ENCODE measurements at regions not wholly inside any gene's neighbourhood (a gene's known extent, or its start where the extent isn't known, plus 50 kb on each side); places are given as distances from the start of the nearest gene placed in this dataset.

DNA sequence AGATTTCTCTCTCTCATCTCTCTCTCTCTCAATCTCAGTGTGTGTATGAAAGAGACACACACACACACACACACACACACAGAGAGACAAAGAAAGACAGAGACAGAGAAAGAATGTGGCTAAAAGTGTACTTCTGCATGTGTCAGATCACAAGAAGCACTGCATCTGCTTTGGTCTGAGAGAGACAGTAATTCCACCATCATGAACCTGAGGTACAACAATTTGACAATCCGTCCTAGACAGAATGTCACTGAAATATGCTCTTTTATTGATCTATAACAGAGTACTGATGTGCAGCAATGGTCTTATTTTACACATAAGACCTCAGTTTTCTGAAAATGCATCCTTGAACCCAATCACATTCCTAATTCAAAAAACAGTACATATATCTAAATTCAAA lies 576.2 kb upstream of the SMIM31 start (continued):
- TF ChIP-seq, protein P1, sequence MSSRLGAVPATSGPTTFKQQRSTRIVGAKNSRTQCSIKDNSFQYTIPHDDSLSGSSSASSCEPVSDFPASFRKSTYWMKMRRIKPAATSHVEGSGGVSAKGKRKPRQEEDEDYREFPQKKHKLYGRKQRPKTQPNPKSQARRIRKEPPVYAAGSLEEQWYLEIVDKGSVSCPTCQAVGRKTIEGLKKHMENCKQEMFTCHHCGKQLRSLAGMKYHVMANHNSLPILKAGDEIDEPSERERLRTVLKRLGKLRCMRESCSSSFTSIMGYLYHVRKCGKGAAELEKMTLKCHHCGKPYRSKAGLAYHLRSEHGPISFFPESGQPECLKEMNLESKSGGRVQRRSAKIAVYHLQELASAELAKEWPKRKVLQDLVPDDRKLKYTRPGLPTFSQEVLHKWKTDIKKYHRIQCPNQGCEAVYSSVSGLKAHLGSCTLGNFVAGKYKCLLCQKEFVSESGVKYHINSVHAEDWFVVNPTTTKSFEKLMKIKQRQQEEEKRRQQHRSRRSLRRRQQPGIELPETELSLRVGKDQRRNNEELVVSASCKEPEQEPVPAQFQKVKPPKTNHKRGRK (CRISPR knock-in tag; IDR thresholded peaks at IDR 0.05; ENCODE audit: borderline replicate concordance), result no peak
- TF ChIP-seq ZNF219 (CRISPR knock-in tag; IDR thresholded peaks at IDR 0.05; ENCODE audit: borderline replicate concordance) (no peak), NR2C2 (CRISPR knock-in tag; IDR thresholded peaks at IDR 0.05) (no peak), KAT7 (CRISPR knock-in tag; IDR thresholded peaks at IDR 0.05; ENCODE audit: borderline replicate concordance) (no peak)

DNA sequence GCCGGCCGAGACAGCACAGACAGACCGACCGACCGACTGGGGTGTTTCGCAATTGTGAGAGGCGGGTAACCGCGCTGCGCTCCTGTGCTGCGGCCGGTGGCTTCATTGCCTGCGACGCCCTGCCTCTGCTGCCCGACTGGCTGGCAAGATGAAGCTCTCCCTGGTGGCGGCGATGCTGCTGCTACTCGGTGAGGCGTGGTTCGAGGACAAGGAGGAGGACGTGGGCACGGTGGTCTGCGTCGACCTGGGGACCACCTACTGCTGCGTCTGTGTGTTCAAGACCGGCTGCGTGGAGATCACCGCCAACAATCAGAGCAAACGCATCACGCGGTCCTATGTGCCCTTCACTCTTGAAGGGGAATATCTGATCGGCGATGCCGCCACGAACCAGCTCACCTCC lies 565.7 kb upstream of the SMIM31 start:
- POLR2A ChIA-PET, result no interaction called here
- Mint-ChIP-seq H3K4me3 (no peak overlapping the region), H3K27ac (0 out of 2 replicates have a peak overlapping the region, but pooled peaks have one; percentile 27), H3K36me3 (no peaks in the 10 kb centered on the region), H3K4me1 (no peaks in the 10 kb centered on the region), H3K27me3 (ENCODE audit: low read depth) (no peaks in the 10 kb centered on the region), H3K9me3 (peaks cover 17% of the 10 kb centered on the region)
- CTCF ChIA-PET, result no interaction called here
- DNase-seq (ENCODE audit: low spot score) (no peak), ATAC-seq (no peak)
- TF ChIP-seq FOXJ3 (CRISPR knock-in tag; IDR thresholded peaks at IDR 0.05; ENCODE audit: borderline replicate concordance) (no peak), ZNF219 (CRISPR knock-in tag; IDR thresholded peaks at IDR 0.05; ENCODE audit: borderline replicate concordance) (no peak), TP53 (CRISPR knock-in tag; IDR thresholded peaks at IDR 0.05) (no peak), ETV6 (CRISPR knock-in tag; IDR thresholded peaks at IDR 0.05) (no peak), GABPB1 (CRISPR knock-in tag; IDR thresholded peaks at IDR 0.05) (no peak), JUN (CRISPR knock-in tag; IDR thresholded peaks at IDR 0.05) (no peak), TCF7 (CRISPR knock-in tag; IDR thresholded peaks at IDR 0.05; ENCODE audit: low read depth) (no peak), ZBTB21 (CRISPR knock-in tag; IDR thresholded peaks at IDR 0.05; ENCODE audit: borderline replicate concordance) (no peak), ZNF416 (CRISPR knock-in tag; IDR thresholded peaks at IDR 0.05) (no peak), CREB1 (CRISPR knock-in tag; IDR thresholded peaks at IDR 0.05) (no peak), ZNF121 (CRISPR knock-in tag; IDR thresholded peaks at IDR 0.05) (no peak)
- TF ChIP-seq, protein P2, sequence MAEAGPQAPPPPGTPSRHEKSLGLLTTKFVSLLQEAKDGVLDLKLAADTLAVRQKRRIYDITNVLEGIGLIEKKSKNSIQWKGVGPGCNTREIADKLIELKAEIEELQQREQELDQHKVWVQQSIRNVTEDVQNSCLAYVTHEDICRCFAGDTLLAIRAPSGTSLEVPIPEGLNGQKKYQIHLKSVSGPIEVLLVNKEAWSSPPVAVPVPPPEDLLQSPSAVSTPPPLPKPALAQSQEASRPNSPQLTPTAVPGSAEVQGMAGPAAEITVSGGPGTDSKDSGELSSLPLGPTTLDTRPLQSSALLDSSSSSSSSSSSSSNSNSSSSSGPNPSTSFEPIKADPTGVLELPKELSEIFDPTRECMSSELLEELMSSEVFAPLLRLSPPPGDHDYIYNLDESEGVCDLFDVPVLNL (CRISPR knock-in tag; IDR thresholded peaks at IDR 0.05; ENCODE audit: borderline replicate concordance, low read depth), result no peak
- TF ChIP-seq, protein P3, sequence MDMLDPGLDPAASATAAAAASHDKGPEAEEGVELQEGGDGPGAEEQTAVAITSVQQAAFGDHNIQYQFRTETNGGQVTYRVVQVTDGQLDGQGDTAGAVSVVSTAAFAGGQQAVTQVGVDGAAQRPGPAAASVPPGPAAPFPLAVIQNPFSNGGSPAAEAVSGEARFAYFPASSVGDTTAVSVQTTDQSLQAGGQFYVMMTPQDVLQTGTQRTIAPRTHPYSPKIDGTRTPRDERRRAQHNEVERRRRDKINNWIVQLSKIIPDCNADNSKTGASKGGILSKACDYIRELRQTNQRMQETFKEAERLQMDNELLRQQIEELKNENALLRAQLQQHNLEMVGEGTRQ (CRISPR knock-in tag; IDR thresholded peaks at IDR 0.05), result no peak
- TF ChIP-seq, protein P4, sequence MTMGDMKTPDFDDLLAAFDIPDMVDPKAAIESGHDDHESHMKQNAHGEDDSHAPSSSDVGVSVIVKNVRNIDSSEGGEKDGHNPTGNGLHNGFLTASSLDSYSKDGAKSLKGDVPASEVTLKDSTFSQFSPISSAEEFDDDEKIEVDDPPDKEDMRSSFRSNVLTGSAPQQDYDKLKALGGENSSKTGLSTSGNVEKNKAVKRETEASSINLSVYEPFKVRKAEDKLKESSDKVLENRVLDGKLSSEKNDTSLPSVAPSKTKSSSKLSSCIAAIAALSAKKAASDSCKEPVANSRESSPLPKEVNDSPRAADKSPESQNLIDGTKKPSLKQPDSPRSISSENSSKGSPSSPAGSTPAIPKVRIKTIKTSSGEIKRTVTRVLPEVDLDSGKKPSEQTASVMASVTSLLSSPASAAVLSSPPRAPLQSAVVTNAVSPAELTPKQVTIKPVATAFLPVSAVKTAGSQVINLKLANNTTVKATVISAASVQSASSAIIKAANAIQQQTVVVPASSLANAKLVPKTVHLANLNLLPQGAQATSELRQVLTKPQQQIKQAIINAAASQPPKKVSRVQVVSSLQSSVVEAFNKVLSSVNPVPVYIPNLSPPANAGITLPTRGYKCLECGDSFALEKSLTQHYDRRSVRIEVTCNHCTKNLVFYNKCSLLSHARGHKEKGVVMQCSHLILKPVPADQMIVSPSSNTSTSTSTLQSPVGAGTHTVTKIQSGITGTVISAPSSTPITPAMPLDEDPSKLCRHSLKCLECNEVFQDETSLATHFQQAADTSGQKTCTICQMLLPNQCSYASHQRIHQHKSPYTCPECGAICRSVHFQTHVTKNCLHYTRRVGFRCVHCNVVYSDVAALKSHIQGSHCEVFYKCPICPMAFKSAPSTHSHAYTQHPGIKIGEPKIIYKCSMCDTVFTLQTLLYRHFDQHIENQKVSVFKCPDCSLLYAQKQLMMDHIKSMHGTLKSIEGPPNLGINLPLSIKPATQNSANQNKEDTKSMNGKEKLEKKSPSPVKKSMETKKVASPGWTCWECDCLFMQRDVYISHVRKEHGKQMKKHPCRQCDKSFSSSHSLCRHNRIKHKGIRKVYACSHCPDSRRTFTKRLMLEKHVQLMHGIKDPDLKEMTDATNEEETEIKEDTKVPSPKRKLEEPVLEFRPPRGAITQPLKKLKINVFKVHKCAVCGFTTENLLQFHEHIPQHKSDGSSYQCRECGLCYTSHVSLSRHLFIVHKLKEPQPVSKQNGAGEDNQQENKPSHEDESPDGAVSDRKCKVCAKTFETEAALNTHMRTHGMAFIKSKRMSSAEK (CRISPR knock-in tag; IDR thresholded peaks at IDR 0.05; ENCODE audit: borderline replicate concordance), result no peak

DNA sequence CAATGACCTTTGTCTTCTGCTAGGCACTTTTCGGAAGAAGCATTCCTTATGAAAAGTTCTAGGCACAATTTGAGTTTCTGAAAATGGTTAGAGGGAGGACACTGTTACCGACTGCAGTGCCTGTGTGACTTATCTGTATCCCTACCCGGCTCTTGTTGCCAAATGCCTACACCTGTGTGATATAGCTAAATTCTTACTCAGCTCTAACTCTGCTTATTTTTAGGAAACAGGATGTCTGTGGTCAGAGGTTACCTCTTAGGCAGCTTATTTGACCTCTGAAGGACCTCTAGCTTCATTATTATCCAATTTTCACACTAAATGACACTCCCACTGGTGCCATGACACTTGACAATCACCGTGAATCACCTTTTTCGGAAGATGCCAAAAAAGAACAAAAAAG lies 561.1 kb upstream of the SMIM31 start:
- no peak for DNase-seq (ENCODE audit: low spot score)
- Mint-ChIP-seq H3K9me3 (peaks cover 22% of the 10 kb centered on the region), H3K4me3 (no peak overlapping the region), H3K27me3 (ENCODE audit: low read depth) (no peaks in the 10 kb centered on the region), H3K27ac (no peak overlapping the region), H3K4me1 (no peaks in the 10 kb centered on the region), H3K36me3 (no peaks in the 10 kb centered on the region)
- CTCF ChIA-PET, result no interaction called here
- no peak for ATAC-seq
- POLR2A ChIA-PET, result no interaction called here
- TF ChIP-seq ZNF232 (CRISPR knock-in tag; IDR thresholded peaks at IDR 0.05), result no peak
- no peak for TF ChIP-seq HMGA2 (CRISPR knock-in tag; IDR thresholded peaks at IDR 0.05)
- TF ChIP-seq, protein P5, sequence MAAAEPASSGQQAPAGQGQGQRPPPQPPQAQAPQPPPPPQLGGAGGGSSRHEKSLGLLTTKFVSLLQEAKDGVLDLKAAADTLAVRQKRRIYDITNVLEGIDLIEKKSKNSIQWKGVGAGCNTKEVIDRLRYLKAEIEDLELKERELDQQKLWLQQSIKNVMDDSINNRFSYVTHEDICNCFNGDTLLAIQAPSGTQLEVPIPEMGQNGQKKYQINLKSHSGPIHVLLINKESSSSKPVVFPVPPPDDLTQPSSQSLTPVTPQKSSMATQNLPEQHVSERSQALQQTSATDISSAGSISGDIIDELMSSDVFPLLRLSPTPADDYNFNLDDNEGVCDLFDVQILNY (CRISPR knock-in tag; IDR thresholded peaks at IDR 0.05), result no peak
- no peak for TF ChIP-seq TCF7 (CRISPR knock-in tag; IDR thresholded peaks at IDR 0.05; ENCODE audit: low read depth)
- TF ChIP-seq ZNF263 (CRISPR knock-in tag; IDR thresholded peaks at IDR 0.05; ENCODE audit: low read depth), result no peak
- no peak for TF ChIP-seq SMAD4 (CRISPR knock-in tag; IDR thresholded peaks at IDR 0.05)
- TF ChIP-seq, protein P3 (CRISPR knock-in tag; IDR thresholded peaks at IDR 0.05), result no peak
- TF ChIP-seq EMX1 (CRISPR knock-in tag; IDR thresholded peaks at IDR 0.05), result no peak
- no peak for TF ChIP-seq KAT7 (CRISPR knock-in tag; IDR thresholded peaks at IDR 0.05; ENCODE audit: borderline replicate concordance)
- TF ChIP-seq TEAD4 (CRISPR knock-in tag; IDR thresholded peaks at IDR 0.05), result no peak
- TF ChIP-seq, protein P6, sequence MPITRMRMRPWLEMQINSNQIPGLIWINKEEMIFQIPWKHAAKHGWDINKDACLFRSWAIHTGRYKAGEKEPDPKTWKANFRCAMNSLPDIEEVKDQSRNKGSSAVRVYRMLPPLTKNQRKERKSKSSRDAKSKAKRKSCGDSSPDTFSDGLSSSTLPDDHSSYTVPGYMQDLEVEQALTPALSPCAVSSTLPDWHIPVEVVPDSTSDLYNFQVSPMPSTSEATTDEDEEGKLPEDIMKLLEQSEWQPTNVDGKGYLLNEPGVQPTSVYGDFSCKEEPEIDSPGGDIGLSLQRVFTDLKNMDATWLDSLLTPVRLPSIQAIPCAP (CRISPR knock-in tag; IDR thresholded peaks at IDR 0.05), result no peak

Data from WTC11 (cell line).